ENCODE measurements at regions not wholly inside any gene's neighbourhood (a gene's known extent, or its start where the extent isn't known, plus 50 kb on each side); places are given as distances from the start of the nearest gene placed in this dataset.

- H3K27me3 ChIP-seq (ENCODE audit: insufficient read depth, low read length, poor library complexity, severe bottlenecking), result no peaks in the 10 kb centered on the region
- TF ChIP-seq EZH2phosphoT487 (IDR thresholded peaks at IDR 0.05; ENCODE audit: borderline replicate concordance) (no peak), CTCF (conservative IDR thresholded peaks at IDR 0.05; ENCODE audit: low read length) (no peak)
- no peaks in the 10 kb centered on the region for H3K36me3 ChIP-seq (ENCODE audit: insufficient read depth, low read length)
- H3F3A ChIP-seq (ENCODE audit: low read depth), result no peaks in the 10 kb centered on the region
- H3K9me3 ChIP-seq (ENCODE audit: insufficient read depth, low read depth, low read length), result no peaks in the 10 kb centered on the region
- no peak overlapping the region for H2AFZ ChIP-seq (ENCODE audit: low read length)
- no peak overlapping the region for H3K4me2 ChIP-seq (ENCODE audit: low read depth, low read length, poor library complexity, severe bottlenecking)
- no peaks in the 10 kb centered on the region for H3K79me2 ChIP-seq (ENCODE audit: insufficient read depth, low read length)
- H4K20me1 ChIP-seq (ENCODE audit: insufficient read depth, low read length, poor library complexity, severe bottlenecking), result no peaks in the 10 kb centered on the region
- H3K4me1 ChIP-seq (ENCODE audit: insufficient read depth, low read length, poor library complexity, severe bottlenecking), result no peaks in the 10 kb centered on the region
- no peak overlapping the region for H3K4me3 ChIP-seq (ENCODE audit: low read length, poor library complexity, severe bottlenecking)
- no peak overlapping the region for H3K9ac ChIP-seq (ENCODE audit: low read depth, low read length, poor library complexity, severe bottlenecking)
- no peaks in the 10 kb centered on the region for H3K9me2 ChIP-seq (replicated peaks; ENCODE audit: low read depth, low read length)
Measured at GRCh38 chr1:209341673-209342420, 241.7 kb upstream of the CAMK1G start.

GRCh38 chr1:209342441-209343175 lies 240.9 kb upstream of the CAMK1G start:
- Histone ChIP-seq H3F3A (ENCODE audit: low read depth) (no peaks in the 10 kb centered on the region), H3K79me2 (ENCODE audit: insufficient read depth, low read length) (no peaks in the 10 kb centered on the region), H2AFZ (ENCODE audit: low read length) (no peak overlapping the region), H3K27me3 (ENCODE audit: insufficient read depth, low read length, poor library complexity, severe bottlenecking) (no peaks in the 10 kb centered on the region), H3K4me1 (ENCODE audit: insufficient read depth, low read length, poor library complexity, severe bottlenecking) (no peaks in the 10 kb centered on the region), H4K20me1 (ENCODE audit: insufficient read depth, low read length, poor library complexity, severe bottlenecking) (no peaks in the 10 kb centered on the region), H3K9me2 (replicated peaks; ENCODE audit: low read depth, low read length) (no peaks in the 10 kb centered on the region), H3K9ac (ENCODE audit: low read depth, low read length, poor library complexity, severe bottlenecking) (no peak overlapping the region), H3K9me3 (ENCODE audit: insufficient read depth, low read depth, low read length) (no peaks in the 10 kb centered on the region), H3K4me2 (ENCODE audit: low read depth, low read length, poor library complexity, severe bottlenecking) (no peak overlapping the region), H3K4me3 (ENCODE audit: low read length, poor library complexity, severe bottlenecking) (no peak overlapping the region), H3K36me3 (ENCODE audit: insufficient read depth, low read length) (no peaks in the 10 kb centered on the region)
- TF ChIP-seq CTCF (conservative IDR thresholded peaks at IDR 0.05; ENCODE audit: low read length) (no peak), EZH2phosphoT487 (IDR thresholded peaks at IDR 0.05; ENCODE audit: borderline replicate concordance) (no peak)

- Histone ChIP-seq H3K9ac (ENCODE audit: low read depth, low read length, poor library complexity, severe bottlenecking) (no peak overlapping the region), H4K20me1 (ENCODE audit: insufficient read depth, low read length, poor library complexity, severe bottlenecking) (no peaks in the 10 kb centered on the region), H3K4me3 (ENCODE audit: low read length, poor library complexity, severe bottlenecking) (no peak overlapping the region), H3K79me2 (ENCODE audit: insufficient read depth, low read length) (no peaks in the 10 kb centered on the region), H3K9me3 (ENCODE audit: insufficient read depth, low read depth, low read length) (no peaks in the 10 kb centered on the region), H3K4me2 (ENCODE audit: low read depth, low read length, poor library complexity, severe bottlenecking) (no peak overlapping the region), H3F3A (ENCODE audit: low read depth) (no peaks in the 10 kb centered on the region), H2AFZ (ENCODE audit: low read length) (no peak overlapping the region), H3K4me1 (ENCODE audit: insufficient read depth, low read length, poor library complexity, severe bottlenecking) (no peaks in the 10 kb centered on the region), H3K36me3 (ENCODE audit: insufficient read depth, low read length) (no peaks in the 10 kb centered on the region), H3K27me3 (ENCODE audit: insufficient read depth, low read length, poor library complexity, severe bottlenecking) (no peaks in the 10 kb centered on the region), H3K9me2 (replicated peaks; ENCODE audit: low read depth, low read length) (no peaks in the 10 kb centered on the region)
- no peak for TF ChIP-seq EZH2phosphoT487 (IDR thresholded peaks at IDR 0.05; ENCODE audit: borderline replicate concordance)
- TF ChIP-seq CTCF (conservative IDR thresholded peaks at IDR 0.05; ENCODE audit: low read length), result no peak
Measured at GRCh38 chr1:209343511-209343910, 240.0 kb upstream of the CAMK1G start.

Data from Loucy (cell line).